ENCODE measurements at regions not wholly inside any gene's neighbourhood (a gene's known extent, or its start where the extent isn't known, plus 50 kb on each side); places are given as distances from the start of the nearest gene placed in this dataset.

DNA sequence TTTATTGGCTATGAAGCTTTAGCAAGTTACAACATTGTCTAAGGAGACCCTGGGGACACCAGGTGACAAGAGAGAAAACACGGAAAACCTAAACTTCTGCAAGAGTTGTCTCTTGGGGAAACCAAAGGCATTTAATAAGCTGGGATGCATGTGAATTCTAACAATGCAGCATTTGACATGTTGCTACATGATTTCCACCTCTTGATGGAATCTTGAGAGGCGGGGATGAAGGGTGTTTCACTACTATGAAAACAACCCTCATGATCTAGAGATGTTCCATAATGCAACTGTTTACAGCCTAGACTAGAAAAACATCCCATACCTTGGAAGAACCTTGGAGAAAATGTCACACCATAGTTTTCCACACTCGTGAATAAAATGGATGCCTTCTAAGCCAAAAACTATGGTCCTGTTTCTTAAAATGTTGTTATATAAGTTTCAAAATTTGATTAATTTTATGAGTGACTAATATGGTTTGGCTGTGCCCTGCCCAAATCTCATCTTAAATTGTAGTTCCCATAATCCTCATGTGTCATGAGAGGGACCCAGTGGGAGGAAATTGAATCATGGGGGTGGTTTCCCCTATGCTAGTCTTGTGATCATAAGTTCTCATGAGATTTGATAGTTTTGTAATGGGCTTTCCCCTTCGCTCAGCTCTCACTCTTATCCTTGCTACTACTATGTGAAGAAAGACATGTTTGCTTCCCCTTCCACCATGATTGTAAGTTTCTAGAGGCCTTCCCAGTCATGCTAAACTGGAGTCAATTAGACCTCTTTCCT, 164.6 kb downstream of the TNFSF13B start:
- ATAC-seq, result no peak
- intact Hi-C loops (cut with micrococcal nuclease), result no loop called here

DNA sequence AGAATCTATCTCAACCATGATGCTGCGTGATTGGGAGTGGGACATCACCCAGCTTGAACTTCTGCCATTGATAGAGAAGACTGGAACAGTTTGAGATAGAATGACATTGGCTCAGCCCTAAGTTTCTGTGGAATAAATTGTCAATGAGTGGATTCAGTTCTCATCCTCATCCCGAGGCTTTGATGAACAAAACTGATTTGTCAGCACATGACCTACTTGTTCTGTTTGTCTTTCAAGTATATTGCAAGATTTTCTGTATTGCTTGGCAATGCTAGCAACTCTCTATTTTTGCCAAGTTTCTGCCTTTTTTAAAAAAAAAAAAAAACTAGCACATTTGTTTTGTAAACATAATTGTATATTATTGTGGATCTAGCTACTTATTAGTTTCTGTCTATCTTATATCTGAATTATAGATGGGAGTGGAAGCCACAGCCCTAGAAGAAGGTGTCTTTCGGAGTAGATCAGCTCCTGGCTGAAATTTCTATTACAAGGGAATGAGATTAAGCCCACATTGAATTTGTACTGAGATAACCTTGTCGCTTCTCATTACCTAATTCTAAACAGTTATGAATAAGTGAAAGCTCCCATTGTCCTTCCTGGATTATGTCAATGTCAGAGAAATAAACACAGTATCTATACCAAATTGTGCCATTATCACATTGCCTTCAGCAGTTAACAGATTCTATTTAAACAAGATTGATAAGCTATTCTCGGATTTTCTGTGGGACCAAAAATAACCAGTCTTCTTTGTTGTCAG, 166.1 kb downstream of the TNFSF13B start:
- no peak for DNase-seq
- ATAC-seq, result no peak
- intact Hi-C loops (cut with micrococcal nuclease), result no loop called here

More for the DNA sequence above, 164.6 kb downstream of the TNFSF13B start:
- DNase-seq, result no peak

DNA sequence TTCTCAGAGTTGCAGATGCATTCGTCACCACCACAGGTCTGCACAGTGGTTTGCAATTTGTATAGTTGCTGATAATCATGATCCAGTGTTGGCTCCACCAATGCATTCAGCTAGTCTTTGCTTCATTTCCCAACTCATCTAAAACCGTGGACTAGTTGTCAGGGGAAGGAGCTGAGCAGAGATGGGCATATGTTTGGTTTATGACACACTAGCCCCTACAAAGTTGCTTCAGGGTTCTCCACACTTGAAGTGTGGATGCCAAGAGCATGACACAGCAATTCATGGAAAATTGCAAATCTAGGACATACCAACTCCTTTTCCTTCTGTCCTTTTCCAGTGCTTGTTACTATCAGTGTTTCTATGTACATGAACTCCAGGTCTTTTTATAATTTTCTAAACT, 168.0 kb downstream of the TNFSF13B start:
- intact Hi-C loops (cut with micrococcal nuclease), result no loop called here
- DNase-seq (no peak), ATAC-seq (no peak)

DNA sequence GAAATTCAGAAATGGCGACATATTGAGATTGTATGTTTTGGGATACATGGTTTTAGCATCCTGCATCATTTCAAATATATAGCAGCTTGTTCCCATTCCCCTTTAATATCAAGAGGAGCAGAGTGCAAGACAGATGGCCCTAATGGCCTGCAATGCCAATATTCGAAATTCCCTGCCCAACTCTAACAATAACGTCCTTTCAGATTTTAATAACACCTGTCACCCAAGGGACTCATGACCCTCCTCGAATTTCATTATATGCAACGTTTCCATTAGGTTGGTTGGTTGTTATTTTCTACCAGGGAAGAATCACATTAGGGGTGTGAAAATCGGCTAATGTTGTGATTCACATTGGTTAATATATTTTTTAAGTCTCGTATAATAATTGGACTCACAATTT, 170.0 kb downstream of the TNFSF13B start:
- intact Hi-C loops (cut with micrococcal nuclease), result no loop called here
- DNase-seq (no peak), ATAC-seq (no peak)

DNA sequence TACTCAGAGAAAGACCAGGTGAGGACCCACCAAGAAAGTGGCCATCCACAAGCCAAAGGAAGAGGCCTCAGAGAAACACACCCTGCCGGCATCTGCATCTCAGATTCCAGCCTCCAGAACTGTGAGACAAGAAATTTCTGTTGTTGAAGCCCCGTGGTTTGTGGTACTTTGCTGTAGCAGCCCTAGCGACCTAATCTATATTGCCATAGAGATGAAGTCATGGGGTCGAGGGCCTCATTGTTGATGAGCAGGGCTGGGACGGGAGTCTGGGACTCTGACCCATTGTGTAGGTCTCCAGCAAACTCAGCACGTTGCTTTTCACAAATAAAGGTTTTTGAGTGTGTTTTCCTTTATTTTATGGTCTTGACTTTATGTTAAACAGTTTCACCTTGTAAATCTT, 174.9 kb downstream of the TNFSF13B start:
- intact Hi-C loops (cut with micrococcal nuclease), result no loop called here
- DNase-seq (no peak), ATAC-seq (no peak)

DNA sequence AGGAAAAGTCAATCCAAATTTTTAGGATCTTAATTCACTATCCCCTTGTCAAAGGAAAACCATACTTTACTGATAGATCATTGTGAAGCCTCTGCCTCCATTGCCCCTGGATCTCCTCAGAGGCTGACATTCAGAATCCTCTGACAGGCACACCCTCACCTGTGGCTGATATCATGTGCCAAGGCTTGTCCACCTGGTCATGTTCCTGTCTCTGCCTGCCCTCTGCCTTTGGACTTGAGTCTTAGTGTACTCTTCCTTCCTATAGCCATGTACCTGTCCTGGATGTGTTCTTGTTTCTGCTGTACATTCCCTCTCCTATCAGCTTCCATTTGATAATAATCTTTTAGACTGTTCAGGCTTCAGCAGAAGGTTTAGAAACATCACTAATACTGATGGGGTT, 179.4 kb downstream of the TNFSF13B start:
- no peak for ATAC-seq
- no peak for DNase-seq
- intact Hi-C loops (cut with micrococcal nuclease), result no loop called here

DNA sequence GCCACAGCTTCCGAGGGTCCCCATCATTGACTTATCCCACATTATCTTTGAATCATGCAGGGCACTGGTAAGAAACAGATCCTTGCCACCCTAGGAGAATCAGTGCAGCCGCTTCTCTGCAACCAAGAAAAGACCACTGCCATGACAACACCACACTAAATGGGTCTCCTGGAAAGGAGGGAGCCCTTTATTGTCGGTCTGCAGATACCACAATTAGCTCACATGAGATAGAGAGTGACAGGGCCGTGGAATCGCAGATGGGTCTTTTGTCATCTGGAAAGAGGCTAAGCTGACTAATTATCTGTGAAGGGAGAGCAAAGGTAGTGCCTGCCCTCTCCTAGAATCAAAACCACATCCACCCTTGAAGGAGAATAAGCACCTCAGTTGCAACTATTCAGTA, 178.3 kb upstream of the MYO16 start:
- intact Hi-C loops (cut with micrococcal nuclease), result no loop called here
- DNase-seq, result no peak

DNA sequence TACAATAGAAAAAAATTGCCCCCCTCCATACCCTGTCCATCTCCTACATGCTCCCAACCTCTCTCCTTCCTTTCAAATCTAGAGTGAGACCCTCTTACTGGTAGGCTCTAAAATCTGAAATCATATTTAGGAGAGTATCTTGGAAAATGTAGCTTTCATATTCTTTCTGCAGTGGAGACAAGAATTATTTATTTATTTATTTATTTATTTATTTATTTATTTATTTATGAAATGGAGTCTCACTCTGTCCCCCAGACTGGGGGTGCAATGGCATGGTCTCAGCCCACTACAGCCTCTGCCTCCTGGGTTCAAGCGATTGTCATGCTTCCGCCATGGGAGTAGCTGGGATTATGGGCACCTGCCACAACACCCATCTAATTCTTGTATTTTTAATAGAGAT, 174.1 kb upstream of the MYO16 start:
- ATAC-seq (no peak), DNase-seq (no peak)
- intact Hi-C loops (cut with micrococcal nuclease), result no loop called here

More for the DNA sequence above, 178.3 kb upstream of the MYO16 start:
- no peak for ATAC-seq

DNA sequence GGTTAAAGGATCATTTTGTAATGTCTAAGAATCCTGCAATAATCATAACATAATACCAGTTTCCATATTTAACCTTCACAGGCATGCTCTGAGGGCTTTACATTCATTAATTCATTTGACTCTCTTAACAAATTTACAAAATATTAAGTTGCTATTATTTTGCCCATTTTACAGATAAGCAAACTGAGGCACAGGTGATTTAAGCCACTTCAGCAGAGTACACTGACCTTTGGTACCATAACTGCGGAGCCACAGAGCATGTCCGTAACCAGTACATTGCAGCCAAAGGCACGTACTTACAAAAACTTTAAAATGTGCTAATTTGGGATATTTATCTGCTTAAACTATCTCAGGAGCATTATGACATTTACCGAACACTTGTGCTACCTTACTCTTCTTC, 169.4 kb upstream of the MYO16 start:
- no peak for DNase-seq
- no peak for ATAC-seq
- intact Hi-C loops (cut with micrococcal nuclease), result no loop called here

DNA sequence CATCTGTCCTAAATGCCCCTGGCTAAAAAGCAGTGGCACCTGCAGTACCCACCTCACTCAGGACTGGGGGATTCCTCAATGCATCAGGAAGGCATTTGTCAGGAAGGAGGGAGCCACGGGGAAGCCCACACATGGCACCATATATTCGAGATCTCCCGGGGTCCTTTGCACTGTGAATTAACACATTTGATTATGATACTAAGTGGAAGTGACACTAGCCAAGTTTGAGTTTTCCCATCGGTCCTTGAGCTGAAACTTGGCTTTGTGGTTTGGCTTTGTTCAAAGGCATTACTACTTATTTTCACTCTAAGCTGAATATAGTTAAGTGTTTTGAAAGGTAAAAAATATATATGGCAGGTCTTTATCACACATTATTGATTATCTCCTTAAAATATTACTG, 168.7 kb upstream of the MYO16 start:
- no peak for ATAC-seq

DNA sequence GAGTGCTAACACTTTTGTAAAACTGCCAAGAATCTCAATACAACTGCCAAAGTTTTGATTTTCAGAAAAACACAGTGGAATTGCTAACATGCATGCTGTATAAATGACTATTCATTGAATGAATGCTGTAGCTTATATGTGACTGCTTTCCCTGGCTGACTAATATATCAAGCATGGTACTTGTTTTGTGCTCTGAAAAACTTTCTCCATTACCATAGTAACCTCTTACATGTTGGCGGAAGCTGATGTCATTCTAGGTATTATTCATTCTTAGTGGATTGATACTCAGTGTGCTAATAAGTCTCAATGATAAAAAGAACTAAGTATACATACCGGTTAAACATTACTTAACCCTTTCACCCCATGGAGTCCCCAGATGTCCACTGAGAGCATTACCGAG, 166.1 kb upstream of the MYO16 start:
- no peak for ATAC-seq
- intact Hi-C loops (cut with micrococcal nuclease), result no loop called here
- DNase-seq, result no peak

More for the DNA sequence above, 168.7 kb upstream of the MYO16 start:
- DNase-seq, result no peak
- intact Hi-C loops (cut with micrococcal nuclease), result no loop called here

DNA sequence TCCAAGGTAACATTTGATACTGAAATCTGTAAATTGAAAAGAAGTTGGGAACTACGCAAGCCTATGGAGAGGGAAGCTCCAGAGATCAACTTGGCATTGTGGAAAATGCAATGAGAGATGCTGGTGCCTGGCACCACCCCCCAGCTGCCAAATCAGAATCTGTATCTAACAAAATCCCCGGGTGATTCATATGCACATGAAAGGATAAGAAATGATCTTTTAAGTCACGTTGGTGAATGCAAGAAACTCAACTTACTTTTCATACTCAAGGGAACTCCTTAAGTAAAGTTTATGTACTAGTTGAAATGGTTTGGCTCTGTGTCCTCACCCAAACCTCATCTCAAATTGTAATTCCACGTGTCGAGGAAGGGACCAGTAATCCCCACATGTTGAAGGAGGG, 158.5 kb upstream of the MYO16 start:
- DNase-seq, result no peak
- ATAC-seq, result no peak
- intact Hi-C loops (cut with micrococcal nuclease), result no loop called here

DNA sequence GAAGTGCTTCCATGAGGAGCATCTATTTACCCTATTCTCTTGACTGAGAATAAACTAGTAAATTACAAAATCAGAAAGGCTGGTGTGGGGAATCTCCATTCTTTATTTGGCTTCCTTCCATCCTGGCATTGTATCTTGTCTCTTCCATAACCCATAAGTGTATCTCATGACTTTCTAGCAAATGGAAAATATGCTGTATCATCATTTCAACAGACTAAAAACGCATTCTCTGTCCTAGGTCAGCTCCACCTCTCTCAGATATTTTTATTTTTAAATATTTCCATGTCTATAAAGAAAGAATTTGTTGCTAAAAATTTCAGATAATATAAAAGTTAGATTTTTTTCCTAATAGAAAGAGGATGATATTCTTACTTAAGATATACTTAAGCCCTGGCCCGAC, 154.2 kb upstream of the MYO16 start:
- intact Hi-C loops (cut with micrococcal nuclease), result no loop called here
- ATAC-seq, result no peak
- DNase-seq, result no peak

DNA sequence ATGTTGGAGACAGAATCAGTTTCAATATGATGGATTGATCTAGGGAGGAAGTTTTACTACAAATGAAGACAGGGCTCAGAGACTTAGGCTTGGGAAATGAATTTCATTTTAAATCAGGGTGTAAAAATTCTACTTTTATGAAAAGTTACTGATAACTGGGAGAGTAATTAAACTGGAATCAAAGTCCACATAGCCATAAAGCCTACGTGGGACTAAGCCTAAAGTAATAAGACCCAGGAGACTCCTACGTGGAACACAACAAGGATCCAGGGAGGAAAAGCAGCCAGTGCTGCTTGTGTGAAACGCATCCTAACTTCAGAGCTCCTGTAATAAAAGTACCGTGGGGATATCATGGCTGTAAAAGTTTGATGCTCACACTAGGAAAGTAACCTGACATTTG, 152.0 kb upstream of the MYO16 start:
- ATAC-seq, result no peak
- no peak for DNase-seq

DNA sequence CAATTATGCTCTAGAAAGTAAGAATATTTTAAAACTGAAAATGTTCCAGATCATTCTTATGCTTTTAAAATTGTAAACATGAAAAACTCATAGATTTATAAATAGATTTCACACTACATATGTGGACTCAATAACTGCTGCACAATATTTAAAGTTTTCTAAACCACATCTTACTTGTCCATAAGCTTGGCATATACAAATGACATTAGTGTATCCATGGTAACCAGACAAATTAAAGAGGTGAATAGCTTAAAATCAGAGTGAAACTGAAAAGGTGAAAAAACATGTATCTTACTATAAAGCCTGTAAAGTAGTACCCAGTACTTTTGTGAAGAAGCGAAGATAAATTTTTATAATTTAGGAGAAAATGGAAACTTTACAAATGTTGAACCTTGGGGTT, 151.2 kb upstream of the MYO16 start:
- no peak for ATAC-seq
- DNase-seq, result no peak
- intact Hi-C loops (cut with micrococcal nuclease), result no loop called here

More for the DNA sequence above, 152.0 kb upstream of the MYO16 start:
- intact Hi-C loops (cut with micrococcal nuclease), result no loop called here

DNA sequence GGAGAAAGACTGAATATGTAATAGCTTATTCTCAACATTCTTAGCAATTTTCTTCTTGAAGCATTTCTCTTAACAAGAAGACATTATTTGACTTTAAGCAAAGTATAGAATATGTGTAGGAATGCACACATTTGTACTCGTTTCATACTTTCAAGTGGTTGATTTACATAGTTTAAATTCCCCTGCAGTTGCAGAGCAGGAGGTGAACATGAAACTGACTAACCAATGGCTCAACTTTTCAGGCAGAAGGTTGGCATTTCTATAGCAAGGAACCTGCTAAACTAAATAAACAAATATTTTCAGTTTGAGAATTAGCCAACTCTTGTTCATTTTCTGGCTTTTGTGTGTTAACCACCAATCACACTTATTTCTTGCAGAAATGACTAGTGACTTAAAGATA, 145.4 kb upstream of the MYO16 start:
- intact Hi-C loops (cut with micrococcal nuclease), result no loop called here
- DNase-seq (no peak), ATAC-seq (no peak)

DNA sequence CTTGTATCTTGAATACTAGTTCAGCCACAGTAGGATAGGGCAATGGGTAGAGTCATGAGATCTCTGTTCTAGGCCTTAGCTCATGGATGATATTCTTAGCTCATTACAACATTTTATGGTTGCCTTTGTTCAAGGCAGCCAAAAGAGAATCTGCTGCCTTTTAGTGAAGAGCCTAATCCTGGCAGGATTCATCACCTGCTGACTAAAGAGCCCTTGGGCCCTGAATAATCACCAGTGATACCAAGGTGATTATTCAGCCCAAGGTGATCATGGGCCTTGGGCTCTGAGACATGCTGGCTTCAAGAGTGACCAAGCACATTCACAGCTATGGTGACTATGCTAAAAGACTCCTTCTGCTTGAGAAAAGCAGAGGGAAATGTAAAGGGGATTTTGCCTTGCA, 143.3 kb upstream of the MYO16 start:
- intact Hi-C loops (cut with micrococcal nuclease), result no loop called here
- ATAC-seq (no peak), DNase-seq (no peak)

DNA sequence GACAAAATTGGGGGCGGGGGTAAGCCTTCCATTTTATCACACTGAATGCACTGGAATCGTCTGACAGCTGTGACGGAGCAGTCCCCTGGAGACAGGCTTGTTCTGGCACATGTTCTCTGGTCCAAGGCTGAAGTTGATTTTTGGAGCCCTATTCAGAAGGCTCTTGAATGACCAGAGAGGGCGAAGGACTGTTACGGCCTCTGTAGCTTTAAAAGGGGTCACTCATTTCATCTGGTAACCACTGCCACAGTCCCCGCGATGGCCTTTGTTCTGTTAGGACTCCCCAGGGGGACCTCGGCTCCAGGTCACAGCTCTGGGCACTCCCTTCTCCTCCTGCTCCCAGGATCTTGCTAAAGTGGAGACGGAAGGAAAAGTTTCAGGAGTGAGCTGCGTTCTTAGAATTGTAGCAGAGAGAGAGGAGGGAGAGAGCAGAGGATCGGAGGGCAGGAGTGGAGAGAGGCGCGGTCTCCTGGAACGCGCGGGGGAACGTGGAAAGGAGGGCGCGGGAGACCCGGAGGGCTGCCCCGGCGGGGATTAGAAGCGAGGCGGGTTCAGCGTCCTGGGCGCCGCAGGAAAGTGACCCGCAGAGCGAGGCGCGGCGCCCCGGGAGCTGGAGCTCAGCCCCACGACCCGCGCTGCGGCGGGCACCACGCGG, 134.3 kb upstream of the MYO16 start:
- ATAC-seq (no peak), DNase-seq (no peak)
- intact Hi-C loops (cut with micrococcal nuclease), result no loop called here

DNA sequence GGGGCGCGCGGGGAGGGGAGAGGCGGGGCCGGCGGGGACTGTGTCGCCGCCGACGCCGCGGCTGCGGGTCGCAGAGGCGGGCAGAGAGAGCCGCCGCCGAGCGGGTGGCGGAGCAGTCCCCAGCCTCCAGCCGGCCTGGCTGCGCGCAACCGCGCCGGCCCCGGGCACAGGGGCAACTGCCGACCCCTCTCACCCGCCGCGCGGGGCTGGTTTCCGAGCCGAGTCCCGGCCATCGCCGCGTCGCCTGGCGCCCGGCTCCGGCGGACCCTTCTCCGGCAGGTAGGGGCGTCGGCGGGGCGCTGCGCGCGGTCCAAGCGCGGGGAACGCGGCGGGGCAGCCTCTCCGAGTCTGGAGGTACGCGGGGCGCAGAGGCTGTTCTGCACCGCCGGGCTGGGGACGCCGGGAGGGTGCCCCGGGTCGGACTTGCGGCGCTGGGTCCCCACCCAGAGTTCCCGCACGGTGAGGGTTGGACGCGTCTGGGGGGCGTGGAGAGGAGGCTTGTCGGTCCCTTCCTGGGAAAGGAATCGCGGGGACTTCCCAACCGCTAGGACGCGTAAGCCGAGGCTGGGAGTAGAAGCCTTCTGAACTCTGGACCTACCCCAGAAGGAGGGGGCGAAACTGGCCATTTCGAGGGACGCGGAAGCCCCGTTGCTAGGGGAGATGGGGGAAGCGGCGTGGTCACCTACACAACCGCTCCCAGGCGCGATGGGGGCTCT, 133.6 kb upstream of the MYO16 start:
- ATAC-seq (no peak), DNase-seq (no peak)
- intact Hi-C loops (cut with micrococcal nuclease), result no loop called here
